Activated CD4-positive, alpha-beta T cell treated with anti-CD3 and anti-CD28 coated beads, Interleukin-2, amount 50 U/mL, for 48 hours (primary cell): ENCODE measurements at regions not wholly inside any gene's neighbourhood (a gene's known extent, or its start where the extent isn't known, plus 50 kb on each side); places are given as distances from the start of the nearest gene placed in this dataset.

ENCODE experiments used
- DNase-seq, 2 experiments: peaks; one replicate each; pipeline ENCODE4 v3.0.0-alpha.2; 2020

- DNase-seq: no peak
These were observed 797.7 kb upstream of the ARGLU1 start for GRCh38 chr13:107365466-107366215.

DNA sequence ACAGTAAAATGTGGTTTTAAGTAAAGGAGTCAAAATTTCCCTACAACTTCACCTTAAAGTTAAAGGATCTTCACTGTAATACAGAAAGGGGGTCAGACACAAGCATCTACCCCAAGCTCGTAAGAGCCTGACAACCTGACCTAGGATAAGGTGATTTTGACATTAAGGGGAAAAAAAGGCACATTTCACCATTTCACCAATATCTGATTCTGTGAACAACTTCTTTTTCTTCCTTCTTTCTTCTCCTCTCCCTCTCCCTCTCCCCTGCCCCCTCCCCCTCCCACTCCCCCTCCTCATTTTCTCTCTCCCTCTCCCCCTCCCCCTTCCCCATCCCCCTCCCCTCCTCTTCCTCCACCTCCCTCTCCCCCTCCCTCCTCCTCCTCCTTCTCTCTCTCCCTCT, 796.7 kb upstream of the ARGLU1 start:
- DNase-seq: no peak

DNA sequence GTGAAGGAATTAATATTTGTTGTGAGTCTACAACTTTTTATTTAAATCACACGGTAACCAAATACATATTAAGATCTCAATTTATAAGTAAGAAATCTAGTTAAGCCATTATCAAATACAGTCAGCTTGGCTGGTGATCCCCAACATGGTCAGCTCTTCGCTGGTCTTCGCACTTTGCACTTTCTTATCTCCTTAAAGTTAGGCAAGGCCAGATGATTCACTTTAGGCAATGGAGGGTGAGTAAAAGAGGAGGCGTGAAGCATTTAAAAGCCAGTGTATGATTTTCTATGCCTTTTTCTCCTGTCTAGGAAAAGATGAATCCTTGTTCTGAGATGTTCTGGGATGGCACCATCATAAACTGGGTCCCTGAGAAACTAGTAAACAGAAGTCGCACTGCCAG, 793.7 kb upstream of the ARGLU1 start:
- DNase-seq: no peak

DNA sequence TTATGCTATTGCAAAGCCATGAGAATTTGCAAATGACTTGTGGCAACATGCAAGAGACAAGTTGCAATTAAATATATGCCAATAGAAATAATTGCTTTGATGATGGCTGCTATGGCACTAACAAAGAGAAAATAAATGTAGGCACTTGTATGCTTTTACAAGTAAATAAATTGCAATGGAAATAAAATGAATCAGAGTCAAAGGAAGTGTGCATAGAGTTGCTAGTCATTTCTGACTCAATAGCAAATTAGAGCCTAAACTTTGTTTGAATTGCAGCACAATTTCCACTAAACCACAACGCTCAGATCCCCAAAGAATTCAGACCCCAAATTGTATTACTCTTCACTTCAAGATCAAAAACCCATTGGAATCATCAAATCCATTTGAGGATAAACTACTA, 792.1 kb upstream of the ARGLU1 start:
- DNase-seq: no peak

DNA sequence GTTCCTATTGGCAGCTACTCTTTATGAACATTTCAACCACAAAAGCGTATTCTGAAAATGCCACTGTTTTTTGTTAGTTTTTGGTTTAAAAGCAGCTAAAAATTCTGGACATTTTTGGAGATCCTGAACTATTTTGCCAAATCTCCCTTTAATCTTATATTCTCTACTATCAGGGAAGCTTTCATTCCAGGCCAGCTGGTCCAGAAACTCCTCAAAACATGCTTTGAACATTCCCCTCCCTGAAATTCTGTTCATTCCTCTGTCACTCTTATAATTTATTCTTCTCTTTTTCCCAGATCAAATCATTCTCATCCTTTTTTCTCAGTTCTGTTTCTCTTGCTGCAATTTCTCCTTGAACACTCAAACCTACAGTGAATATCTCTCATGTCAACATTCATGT, 790.9 kb upstream of the ARGLU1 start:
- no peak for DNase-seq

- DNase-seq: no peak
These were observed 783.4 kb upstream of the ARGLU1 start for GRCh38 chr13:107351305-107351704.

DNA sequence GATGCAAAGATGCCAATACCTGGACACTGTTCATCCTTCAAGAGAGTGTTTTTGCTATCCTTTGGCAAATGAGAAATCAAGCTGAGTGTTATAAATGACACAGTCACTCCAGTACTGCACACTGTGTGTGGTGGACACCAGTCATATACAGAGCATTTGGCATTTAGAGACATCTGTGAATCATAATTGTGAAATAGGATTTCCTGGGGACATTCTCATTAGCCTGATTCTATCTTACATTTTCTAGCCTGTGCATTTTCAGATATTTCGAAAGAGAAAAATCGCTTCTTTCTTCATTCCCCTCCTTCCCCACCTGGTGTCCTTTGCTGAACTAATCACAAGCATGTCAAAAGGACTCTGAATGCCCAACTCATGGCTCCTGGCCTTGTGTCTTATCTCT, 781.0 kb upstream of the ARGLU1 start:
- DNase-seq: no peak

- DNase-seq: no peak
These were observed 780.5 kb upstream of the ARGLU1 start for GRCh38 chr13:107348471-107348870.

GRCh38 chr13:107347641-107348369, 779.9 kb upstream of the ARGLU1 start:
- no peak for DNase-seq

DNA sequence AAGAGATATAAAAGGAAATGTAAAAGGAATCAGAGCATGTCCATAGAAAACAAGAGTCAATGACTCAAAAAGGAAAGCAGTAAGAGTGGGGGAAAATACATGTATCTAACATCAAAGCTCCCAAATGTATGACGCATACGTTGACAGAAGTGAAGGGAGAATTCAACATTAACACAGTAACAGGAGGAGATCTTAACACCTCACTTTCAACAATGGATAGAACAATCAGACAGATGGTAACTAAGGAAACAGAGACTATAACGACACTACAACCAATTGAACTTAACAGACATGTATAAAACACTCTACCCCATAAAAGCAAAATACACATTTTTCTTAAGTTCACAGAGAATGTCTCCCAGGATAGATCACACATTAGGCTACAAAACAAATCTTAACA, 774.8 kb upstream of the ARGLU1 start:
- no peak for DNase-seq

GRCh38 chr13:107339209-107339608, 771.3 kb upstream of the ARGLU1 start:
- DNase-seq: no peak

- no peak for DNase-seq
These were observed 764.3 kb upstream of the ARGLU1 start for GRCh38 chr13:107332188-107332587.

- no peak for DNase-seq
These were observed 763.4 kb upstream of the ARGLU1 start for GRCh38 chr13:107331359-107331758.

- no peak for DNase-seq
These were observed 762.5 kb upstream of the ARGLU1 start for GRCh38 chr13:107330484-107330883.

DNA sequence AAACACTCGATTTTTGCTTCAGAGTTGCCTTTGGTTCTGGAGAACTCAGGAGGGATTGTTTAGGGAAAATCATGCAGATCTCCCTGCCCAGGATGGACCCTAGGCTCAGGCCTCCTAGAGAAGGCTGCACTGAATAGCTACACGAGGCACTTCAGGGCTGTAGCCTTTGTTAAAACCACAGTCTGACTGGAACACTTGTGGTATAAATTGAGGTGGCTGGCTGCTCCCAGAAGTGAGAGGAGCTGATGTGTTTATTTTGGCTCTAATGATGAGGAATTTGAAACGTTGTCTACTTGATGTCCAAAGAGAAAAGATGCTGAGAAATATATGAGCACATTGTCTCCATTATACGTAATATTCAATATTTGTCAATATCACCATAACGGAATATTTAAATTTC, 762.1 kb upstream of the ARGLU1 start:
- DNase-seq: no peak

DNA sequence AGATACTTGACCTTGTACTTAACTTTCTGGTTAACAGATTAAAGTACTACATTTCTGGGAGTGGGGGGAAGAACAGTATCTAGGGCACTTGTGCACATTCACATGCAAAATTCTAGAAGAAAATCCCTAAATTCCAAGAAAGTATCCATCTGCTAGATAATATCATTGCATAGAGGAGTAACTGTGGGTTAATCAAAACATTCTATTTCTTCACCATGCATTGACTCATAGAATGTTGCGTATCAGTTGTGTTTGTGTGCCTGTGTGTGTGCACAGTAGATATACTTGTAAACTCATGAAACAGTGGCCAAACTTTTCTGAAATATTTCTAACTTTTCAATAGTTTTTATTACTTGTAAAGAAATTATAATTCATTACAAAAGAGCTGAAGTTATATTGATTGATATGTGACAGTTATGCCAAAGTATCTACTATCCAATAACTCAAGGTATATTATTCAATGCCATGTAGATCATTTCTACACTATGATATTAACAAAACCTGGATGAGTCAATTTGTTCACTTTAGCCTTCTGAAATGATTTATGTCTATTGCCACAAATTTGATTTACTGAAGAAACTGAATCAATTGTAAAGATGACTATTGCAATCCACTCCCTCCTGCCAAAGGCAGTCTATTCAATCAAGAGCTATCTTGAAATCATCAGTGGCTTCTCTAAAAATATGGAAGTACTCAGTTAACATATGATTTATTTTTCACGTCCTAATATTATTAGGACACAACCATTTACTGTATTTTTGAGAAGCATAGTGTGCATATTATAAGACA, 756.7 kb upstream of the ARGLU1 start:
- no peak for DNase-seq

DNA sequence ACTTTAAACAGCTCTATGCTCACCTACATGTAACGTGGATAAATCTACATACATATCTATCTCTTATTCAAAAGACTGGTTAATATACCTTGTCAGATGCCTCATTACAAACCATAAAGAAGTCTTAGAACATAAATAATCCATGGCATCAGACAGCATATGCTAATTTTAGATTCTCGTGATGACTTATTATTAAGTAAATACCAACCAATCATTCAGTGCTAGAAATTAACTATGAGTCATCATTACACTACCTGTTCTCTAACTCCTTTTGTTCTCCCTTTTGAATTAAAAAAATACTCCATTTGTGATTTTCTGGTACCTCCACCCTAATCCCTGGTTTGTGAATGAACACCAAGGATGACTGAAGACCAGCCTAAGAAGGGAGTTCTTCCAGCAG, 754.3 kb upstream of the ARGLU1 start:
- DNase-seq: no peak

GRCh38 chr13:107305178-107305577, 737.2 kb upstream of the ARGLU1 start:
- DNase-seq: no peak

- DNase-seq: no peak
These were observed 733.9 kb upstream of the ARGLU1 start for GRCh38 chr13:107301724-107302374.

GRCh38 chr13:107299717-107300116, 731.8 kb upstream of the ARGLU1 start:
- DNase-seq: no peak

GRCh38 chr13:107296804-107297203, 728.9 kb upstream of the ARGLU1 start:
- DNase-seq: no peak

DNA sequence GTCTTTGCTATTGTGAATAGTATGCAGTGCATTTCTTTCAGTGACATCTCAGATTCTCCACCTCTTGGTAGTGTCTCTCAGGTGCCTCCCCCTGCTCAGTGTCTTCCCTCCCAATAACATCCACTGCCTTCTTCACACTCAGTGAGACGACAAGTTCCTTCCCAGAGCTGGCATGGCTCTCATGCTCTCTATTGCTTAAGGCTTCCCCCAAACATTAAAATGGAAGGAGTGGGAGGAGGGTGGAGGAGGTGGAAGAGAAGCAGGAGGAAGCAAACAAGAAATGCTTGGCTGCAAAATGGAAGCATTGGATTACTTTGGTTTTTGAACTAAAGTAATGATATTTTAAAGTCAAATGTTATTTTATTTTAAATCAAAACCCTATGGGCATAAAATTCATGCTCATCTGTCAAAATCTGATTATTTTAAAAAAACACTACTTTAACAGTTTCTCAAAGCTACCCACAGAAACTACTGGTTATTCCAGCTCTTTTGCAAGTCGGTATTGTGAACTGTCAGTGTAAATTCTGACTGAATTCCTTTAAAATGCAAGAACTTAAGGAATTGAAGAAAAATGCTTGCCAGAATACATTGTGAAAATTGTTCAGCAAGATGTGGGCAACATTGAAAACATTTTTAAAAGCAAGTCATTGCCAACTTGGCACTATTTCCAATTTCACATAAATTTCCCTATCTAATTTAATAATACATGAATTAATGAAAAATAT, 727.6 kb upstream of the ARGLU1 start:
- no peak for DNase-seq

DNA sequence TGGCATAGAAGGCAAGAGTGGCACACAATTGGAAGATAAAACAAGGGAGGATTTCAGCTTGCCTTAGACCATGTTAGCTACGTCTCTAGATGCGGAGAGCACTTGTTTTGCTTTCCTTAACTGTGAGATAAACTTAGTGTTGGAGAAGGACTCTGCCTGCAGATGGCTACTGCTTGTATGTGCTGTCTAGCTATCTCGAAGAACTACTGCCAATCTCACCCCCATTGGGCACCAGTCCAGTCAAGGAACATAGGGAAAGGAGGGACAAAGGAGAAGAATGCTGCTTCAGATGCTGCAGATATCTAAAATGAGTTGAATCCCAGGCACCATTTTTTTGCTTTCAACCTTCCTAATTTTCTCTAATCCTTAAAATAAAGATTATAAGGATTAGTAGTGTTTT, 726.0 kb upstream of the ARGLU1 start:
- DNase-seq: no peak
